ENCODE measurements at regions not wholly inside any gene's neighbourhood (a gene's known extent, or its start where the extent isn't known, plus 50 kb on each side); places are given as distances from the start of the nearest gene placed in this dataset.

DNA sequence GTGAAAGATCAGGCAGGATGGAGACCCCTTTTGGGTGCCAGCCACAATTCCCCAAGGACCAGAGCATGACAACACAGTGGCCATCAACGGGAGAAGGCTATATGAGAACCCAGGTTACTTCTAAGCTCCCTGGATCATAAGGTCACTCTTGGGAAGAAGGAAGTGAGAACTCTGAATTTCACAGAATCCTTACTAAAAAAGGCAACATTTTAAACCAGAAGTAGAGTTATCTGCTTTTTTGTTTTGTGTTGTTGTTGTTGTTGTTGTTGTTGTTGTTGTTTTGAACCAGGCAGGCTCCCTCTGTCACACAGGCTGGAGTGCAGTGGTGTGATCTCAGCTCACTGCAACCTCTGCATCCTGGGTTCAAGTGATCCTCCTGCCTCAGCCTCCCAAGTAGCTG lies 107.4 kb upstream of the TNFAIP3 start:
- Histone ChIP-seq H3K4me3 (no peak overlapping the region), H3K4me2 (no peak overlapping the region), H3K27ac (no peak overlapping the region), H3K9me3 (no peaks in the 10 kb centered on the region), H3K4me1 (no peaks in the 10 kb centered on the region)
- FAIRE-seq (no peak), ATAC-seq (no peak), DNase-seq (ENCODE audit: low read depth in 1 of 2, low spot score in 1 of 2) (no peak)
- POLR2A ChIA-PET = no interaction called here
- 13% methylated on average over 1 of the region's 1 CpG for WGBS (ENCODE audit: missing lambda C conversion rate)
- CTCF ChIA-PET = no interaction called here
- TF ChIP-seq HOXB13 (CRISPR knock-in tag; IDR thresholded peaks at IDR 0.05; ENCODE audit: low read depth) = no peak
- TF ChIP-seq TFCP2L1 (CRISPR knock-in tag; IDR thresholded peaks at IDR 0.05) = no peak

DNA sequence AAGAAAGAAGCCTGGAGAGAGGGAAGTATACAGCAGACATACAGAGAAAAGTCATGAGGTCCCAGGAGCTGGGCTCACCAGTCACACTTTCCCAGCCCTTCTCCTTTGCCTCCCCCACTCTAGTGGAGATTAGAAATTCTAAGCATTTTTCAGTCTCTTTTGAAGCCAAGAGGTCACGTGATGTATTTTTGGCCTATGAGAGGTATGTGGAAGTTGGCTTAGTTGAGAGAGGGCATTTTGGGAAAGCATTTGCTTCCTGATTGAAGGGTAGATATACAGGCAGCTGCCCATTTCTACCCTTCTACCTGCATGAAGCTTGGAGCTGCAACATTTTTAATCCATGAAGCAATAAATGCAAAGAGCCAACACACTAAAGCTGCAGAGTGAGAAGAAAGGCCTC lies 106.0 kb upstream of the TNFAIP3 start:
- ChIA-PET CTCF (interaction anchor here (0.7 to 1.9 kb wide), 2 partner anchors 53 to 92 kb away, joined by 3 read pairs; no protein-coding TSS in a partner anchor), POLR2A (no interaction called here)
- ATAC-seq (no peak), FAIRE-seq (no peak), DNase-seq (ENCODE audit: low read depth in 1 of 2, low spot score in 1 of 2) (no peak)
- WGBS (ENCODE audit: missing lambda C conversion rate) = 56% methylated on average over 1 of the region's 1 CpG
- Histone ChIP-seq H3K27ac (no peak overlapping the region), H3K4me2 (no peak overlapping the region), H3K9me3 (no peaks in the 10 kb centered on the region), H3K4me1 (no peaks in the 10 kb centered on the region), H3K4me3 (no peak overlapping the region)
- TF ChIP-seq TP53 (CRISPR knock-in tag; IDR thresholded peaks at IDR 0.05) (no peak), HOXA7 (CRISPR knock-in tag; IDR thresholded peaks at IDR 0.05) (no peak), HOXB13 (CRISPR knock-in tag; IDR thresholded peaks at IDR 0.05; ENCODE audit: low read depth) (no peak), HEYL (CRISPR knock-in tag; IDR thresholded peaks at IDR 0.05) (no peak)

DNA sequence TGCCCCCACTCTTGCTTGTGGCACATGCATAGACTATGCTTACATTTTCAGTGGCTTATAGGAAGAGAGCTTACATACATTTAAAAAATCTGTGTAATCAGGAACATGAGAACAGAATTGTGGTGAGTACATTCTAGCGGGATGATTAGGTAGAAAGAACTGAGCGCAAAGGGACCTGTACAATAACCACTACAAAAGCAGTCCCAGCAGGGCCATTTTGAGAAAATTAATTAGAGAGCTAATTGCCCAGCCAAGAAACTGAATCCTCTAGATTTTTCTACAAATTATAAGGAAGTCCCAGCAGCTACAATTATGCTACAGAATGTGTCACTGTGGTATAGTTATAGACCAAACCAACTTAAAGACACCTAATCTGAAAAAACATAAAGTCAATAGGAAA lies 105.6 kb upstream of the TNFAIP3 start:
- 78% methylated on average over 2 of the region's 2 CpGs for WGBS (ENCODE audit: missing lambda C conversion rate)
- Histone ChIP-seq H3K9me3 (no peaks in the 10 kb centered on the region), H3K4me1 (no peaks in the 10 kb centered on the region), H3K27ac (no peak overlapping the region), H3K4me3 (no peak overlapping the region), H3K4me2 (no peak overlapping the region)
- FAIRE-seq (no peak), DNase-seq (ENCODE audit: low read depth in 1 of 2, low spot score in 1 of 2) (no peak), ATAC-seq (no peak)
- ChIA-PET CTCF (interaction anchor here (0.7 to 1.9 kb wide), 2 partner anchors 54 to 91 kb away, joined by 3 read pairs; no protein-coding TSS in a partner anchor), POLR2A (no interaction called here)
- TF ChIP-seq, protein P1, sequence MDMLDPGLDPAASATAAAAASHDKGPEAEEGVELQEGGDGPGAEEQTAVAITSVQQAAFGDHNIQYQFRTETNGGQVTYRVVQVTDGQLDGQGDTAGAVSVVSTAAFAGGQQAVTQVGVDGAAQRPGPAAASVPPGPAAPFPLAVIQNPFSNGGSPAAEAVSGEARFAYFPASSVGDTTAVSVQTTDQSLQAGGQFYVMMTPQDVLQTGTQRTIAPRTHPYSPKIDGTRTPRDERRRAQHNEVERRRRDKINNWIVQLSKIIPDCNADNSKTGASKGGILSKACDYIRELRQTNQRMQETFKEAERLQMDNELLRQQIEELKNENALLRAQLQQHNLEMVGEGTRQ (IDR thresholded peaks at IDR 0.05) = no peak
- TF ChIP-seq ZNF302 (CRISPR knock-in tag; IDR thresholded peaks at IDR 0.05) = no peak
- no peak for TF ChIP-seq MAFK (IDR thresholded peaks at IDR 0.05; ENCODE audit: partially characterized antibody)
- TF ChIP-seq CHD4 (IDR thresholded peaks at IDR 0.05; ENCODE audit: borderline replicate concordance) = no peak
- no peak for TF ChIP-seq EP300 (IDR thresholded peaks at IDR 0.05)
- no peak for TF ChIP-seq RCOR1 (IDR thresholded peaks at IDR 0.05; ENCODE audit: low read depth, low read length)
- no peak for TF ChIP-seq NFE2L2 (conservative IDR thresholded peaks at IDR 0.05; ENCODE audit: low read length)
- TF ChIP-seq HDAC2 (IDR thresholded peaks at IDR 0.05) = no peak
- TF ChIP-seq, protein P2, sequence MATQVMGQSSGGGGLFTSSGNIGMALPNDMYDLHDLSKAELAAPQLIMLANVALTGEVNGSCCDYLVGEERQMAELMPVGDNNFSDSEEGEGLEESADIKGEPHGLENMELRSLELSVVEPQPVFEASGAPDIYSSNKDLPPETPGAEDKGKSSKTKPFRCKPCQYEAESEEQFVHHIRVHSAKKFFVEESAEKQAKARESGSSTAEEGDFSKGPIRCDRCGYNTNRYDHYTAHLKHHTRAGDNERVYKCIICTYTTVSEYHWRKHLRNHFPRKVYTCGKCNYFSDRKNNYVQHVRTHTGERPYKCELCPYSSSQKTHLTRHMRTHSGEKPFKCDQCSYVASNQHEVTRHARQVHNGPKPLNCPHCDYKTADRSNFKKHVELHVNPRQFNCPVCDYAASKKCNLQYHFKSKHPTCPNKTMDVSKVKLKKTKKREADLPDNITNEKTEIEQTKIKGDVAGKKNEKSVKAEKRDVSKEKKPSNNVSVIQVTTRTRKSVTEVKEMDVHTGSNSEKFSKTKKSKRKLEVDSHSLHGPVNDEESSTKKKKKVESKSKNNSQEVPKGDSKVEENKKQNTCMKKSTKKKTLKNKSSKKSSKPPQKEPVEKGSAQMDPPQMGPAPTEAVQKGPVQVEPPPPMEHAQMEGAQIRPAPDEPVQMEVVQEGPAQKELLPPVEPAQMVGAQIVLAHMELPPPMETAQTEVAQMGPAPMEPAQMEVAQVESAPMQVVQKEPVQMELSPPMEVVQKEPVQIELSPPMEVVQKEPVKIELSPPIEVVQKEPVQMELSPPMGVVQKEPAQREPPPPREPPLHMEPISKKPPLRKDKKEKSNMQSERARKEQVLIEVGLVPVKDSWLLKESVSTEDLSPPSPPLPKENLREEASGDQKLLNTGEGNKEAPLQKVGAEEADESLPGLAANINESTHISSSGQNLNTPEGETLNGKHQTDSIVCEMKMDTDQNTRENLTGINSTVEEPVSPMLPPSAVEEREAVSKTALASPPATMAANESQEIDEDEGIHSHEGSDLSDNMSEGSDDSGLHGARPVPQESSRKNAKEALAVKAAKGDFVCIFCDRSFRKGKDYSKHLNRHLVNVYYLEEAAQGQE (IDR thresholded peaks at IDR 0.05) = no peak
- TF ChIP-seq EHMT2 (IDR thresholded peaks at IDR 0.05; ENCODE audit: low read depth) = no peak
- TF ChIP-seq, protein P3, sequence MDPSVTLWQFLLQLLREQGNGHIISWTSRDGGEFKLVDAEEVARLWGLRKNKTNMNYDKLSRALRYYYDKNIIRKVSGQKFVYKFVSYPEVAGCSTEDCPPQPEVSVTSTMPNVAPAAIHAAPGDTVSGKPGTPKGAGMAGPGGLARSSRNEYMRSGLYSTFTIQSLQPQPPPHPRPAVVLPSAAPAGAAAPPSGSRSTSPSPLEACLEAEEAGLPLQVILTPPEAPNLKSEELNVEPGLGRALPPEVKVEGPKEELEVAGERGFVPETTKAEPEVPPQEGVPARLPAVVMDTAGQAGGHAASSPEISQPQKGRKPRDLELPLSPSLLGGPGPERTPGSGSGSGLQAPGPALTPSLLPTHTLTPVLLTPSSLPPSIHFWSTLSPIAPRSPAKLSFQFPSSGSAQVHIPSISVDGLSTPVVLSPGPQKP (IDR thresholded peaks at IDR 0.05; ENCODE audit: low read depth, low read length) = no peak
- TF ChIP-seq CEBPB (IDR thresholded peaks at IDR 0.05) = no peak
- no peak for TF ChIP-seq CBX2 (IDR thresholded peaks at IDR 0.05; ENCODE audit: borderline replicate concordance, low read depth)
- TF ChIP-seq ZC3H11A (IDR thresholded peaks at IDR 0.05) = no peak
- no peak for TF ChIP-seq ZSCAN20 (CRISPR knock-in tag; IDR thresholded peaks at IDR 0.05)

Measured in A549 (cell line).